ENCODE measurements at regions not wholly inside any gene's neighbourhood (a gene's known extent, or its start where the extent isn't known, plus 50 kb on each side); places are given as distances from the start of the nearest gene placed in this dataset.

DNA sequence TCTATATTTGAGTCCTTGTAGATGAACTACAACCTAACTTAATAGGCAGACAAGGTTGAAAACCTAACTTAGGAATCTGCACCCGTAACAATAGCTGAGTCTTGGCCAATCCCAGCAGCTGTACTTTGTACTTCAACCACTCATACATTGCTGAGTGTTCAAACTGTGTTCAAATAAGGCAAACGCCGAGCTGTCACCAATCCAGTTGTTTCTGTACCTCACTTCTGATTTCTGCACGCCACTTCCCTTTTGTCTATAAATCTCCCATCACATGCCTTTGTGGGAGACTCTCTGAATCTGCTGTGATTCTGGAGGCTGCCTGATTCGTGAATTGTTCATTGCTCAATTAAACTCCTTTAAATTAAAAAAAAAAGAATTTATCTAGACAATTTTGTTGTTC is 167.8 kb upstream of the TUT7 start:
- H3K4me3 ChIP-seq (ENCODE audit: low read length, poor library complexity, severe bottlenecking) = no peak overlapping the region
- no peak for TF ChIP-seq EZH2phosphoT487 (IDR thresholded peaks at IDR 0.05; ENCODE audit: borderline replicate concordance)
- TF ChIP-seq, protein P1, sequence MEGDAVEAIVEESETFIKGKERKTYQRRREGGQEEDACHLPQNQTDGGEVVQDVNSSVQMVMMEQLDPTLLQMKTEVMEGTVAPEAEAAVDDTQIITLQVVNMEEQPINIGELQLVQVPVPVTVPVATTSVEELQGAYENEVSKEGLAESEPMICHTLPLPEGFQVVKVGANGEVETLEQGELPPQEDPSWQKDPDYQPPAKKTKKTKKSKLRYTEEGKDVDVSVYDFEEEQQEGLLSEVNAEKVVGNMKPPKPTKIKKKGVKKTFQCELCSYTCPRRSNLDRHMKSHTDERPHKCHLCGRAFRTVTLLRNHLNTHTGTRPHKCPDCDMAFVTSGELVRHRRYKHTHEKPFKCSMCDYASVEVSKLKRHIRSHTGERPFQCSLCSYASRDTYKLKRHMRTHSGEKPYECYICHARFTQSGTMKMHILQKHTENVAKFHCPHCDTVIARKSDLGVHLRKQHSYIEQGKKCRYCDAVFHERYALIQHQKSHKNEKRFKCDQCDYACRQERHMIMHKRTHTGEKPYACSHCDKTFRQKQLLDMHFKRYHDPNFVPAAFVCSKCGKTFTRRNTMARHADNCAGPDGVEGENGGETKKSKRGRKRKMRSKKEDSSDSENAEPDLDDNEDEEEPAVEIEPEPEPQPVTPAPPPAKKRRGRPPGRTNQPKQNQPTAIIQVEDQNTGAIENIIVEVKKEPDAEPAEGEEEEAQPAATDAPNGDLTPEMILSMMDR (conservative IDR thresholded peaks at IDR 0.05; ENCODE audit: low read length) = no peak
- no peak overlapping the region for H3K9ac ChIP-seq (ENCODE audit: low read depth, low read length, poor library complexity, severe bottlenecking)
- no peaks in the 10 kb centered on the region for H3K36me3 ChIP-seq (ENCODE audit: insufficient read depth, low read length)
- no peaks in the 10 kb centered on the region for H3K9me3 ChIP-seq (ENCODE audit: insufficient read depth, low read depth, low read length)
- H3K79me2 ChIP-seq (ENCODE audit: insufficient read depth, low read length) = no peaks in the 10 kb centered on the region
- no peak overlapping the region for H3K4me2 ChIP-seq (ENCODE audit: low read depth, low read length, poor library complexity, severe bottlenecking)
- no peaks in the 10 kb centered on the region for H4K20me1 ChIP-seq (ENCODE audit: insufficient read depth, low read length, poor library complexity, severe bottlenecking)
- H3K9me2 ChIP-seq (replicated peaks; ENCODE audit: low read depth, low read length) = no peaks in the 10 kb centered on the region
- H3F3A ChIP-seq (ENCODE audit: low read depth) = no peaks in the 10 kb centered on the region
- H3K27me3 ChIP-seq (ENCODE audit: insufficient read depth, low read length, poor library complexity, severe bottlenecking) = no peaks in the 10 kb centered on the region
- no peak overlapping the region for H2AFZ ChIP-seq (ENCODE audit: low read length)
- no peaks in the 10 kb centered on the region for H3K4me1 ChIP-seq (ENCODE audit: insufficient read depth, low read length, poor library complexity, severe bottlenecking)

GRCh38 chr9:86521322-86521721 is 167.1 kb upstream of the TUT7 start:
- H3K9me2 ChIP-seq (replicated peaks; ENCODE audit: low read depth, low read length) = no peaks in the 10 kb centered on the region
- H3K9ac ChIP-seq (ENCODE audit: low read depth, low read length, poor library complexity, severe bottlenecking) = no peak overlapping the region
- no peaks in the 10 kb centered on the region for H3F3A ChIP-seq (ENCODE audit: low read depth)
- TF ChIP-seq, protein P1 (conservative IDR thresholded peaks at IDR 0.05; ENCODE audit: low read length) = no peak
- TF ChIP-seq EZH2phosphoT487 (IDR thresholded peaks at IDR 0.05; ENCODE audit: borderline replicate concordance) = no peak
- H3K79me2 ChIP-seq (ENCODE audit: insufficient read depth, low read length) = no peaks in the 10 kb centered on the region
- no peaks in the 10 kb centered on the region for H3K9me3 ChIP-seq (ENCODE audit: insufficient read depth, low read depth, low read length)
- no peaks in the 10 kb centered on the region for H3K4me1 ChIP-seq (ENCODE audit: insufficient read depth, low read length, poor library complexity, severe bottlenecking)
- H3K4me3 ChIP-seq (ENCODE audit: low read length, poor library complexity, severe bottlenecking) = no peak overlapping the region
- no peaks in the 10 kb centered on the region for H3K27me3 ChIP-seq (ENCODE audit: insufficient read depth, low read length, poor library complexity, severe bottlenecking)
- no peak overlapping the region for H3K4me2 ChIP-seq (ENCODE audit: low read depth, low read length, poor library complexity, severe bottlenecking)
- no peaks in the 10 kb centered on the region for H4K20me1 ChIP-seq (ENCODE audit: insufficient read depth, low read length, poor library complexity, severe bottlenecking)
- no peak overlapping the region for H2AFZ ChIP-seq (ENCODE audit: low read length)
- no peaks in the 10 kb centered on the region for H3K36me3 ChIP-seq (ENCODE audit: insufficient read depth, low read length)

DNA sequence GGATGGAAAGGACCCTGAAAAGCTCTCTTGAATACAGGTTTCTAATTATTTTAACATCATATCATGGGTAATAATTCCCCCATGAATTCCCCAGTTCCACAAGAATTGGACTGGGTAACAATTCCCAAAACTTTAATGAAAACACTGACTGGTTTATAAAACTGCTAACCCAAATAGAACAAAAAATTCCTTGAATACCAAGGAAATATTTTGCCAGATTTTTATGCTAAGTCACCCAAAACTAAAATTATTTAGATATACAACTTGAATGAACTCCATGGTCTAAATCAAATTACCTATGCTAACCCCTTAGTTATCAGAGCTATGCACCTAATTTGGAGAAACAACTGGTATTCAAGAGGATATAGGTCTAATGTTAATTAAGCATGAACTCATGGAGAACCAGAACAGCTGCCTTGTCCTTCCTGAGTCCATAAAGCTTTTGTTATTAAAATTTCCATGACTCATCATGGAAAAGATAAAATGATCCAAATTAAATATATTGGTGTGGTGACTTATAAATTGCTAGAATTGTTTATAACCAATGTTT is 164.9 kb upstream of the TUT7 start:
- H3F3A ChIP-seq (ENCODE audit: low read depth) = no peaks in the 10 kb centered on the region
- TF ChIP-seq, protein P1 (conservative IDR thresholded peaks at IDR 0.05; ENCODE audit: low read length) = no peak
- TF ChIP-seq EZH2phosphoT487 (IDR thresholded peaks at IDR 0.05; ENCODE audit: borderline replicate concordance) = no peak
- no peaks in the 10 kb centered on the region for H3K36me3 ChIP-seq (ENCODE audit: insufficient read depth, low read length)
- no peaks in the 10 kb centered on the region for H3K4me1 ChIP-seq (ENCODE audit: insufficient read depth, low read length, poor library complexity, severe bottlenecking)
- no peak overlapping the region for H3K9ac ChIP-seq (ENCODE audit: low read depth, low read length, poor library complexity, severe bottlenecking)
- no peaks in the 10 kb centered on the region for H3K9me3 ChIP-seq (ENCODE audit: insufficient read depth, low read depth, low read length)
- no peak overlapping the region for H2AFZ ChIP-seq (ENCODE audit: low read length)
- H3K27me3 ChIP-seq (ENCODE audit: insufficient read depth, low read length, poor library complexity, severe bottlenecking) = no peaks in the 10 kb centered on the region
- no peaks in the 10 kb centered on the region for H3K9me2 ChIP-seq (replicated peaks; ENCODE audit: low read depth, low read length)
- H3K79me2 ChIP-seq (ENCODE audit: insufficient read depth, low read length) = no peaks in the 10 kb centered on the region
- H3K4me3 ChIP-seq (ENCODE audit: low read length, poor library complexity, severe bottlenecking) = no peak overlapping the region
- no peaks in the 10 kb centered on the region for H4K20me1 ChIP-seq (ENCODE audit: insufficient read depth, low read length, poor library complexity, severe bottlenecking)
- no peak overlapping the region for H3K4me2 ChIP-seq (ENCODE audit: low read depth, low read length, poor library complexity, severe bottlenecking)

Data from Loucy (cell line).